ENCODE measurements at regions not wholly inside any gene's neighbourhood (a gene's known extent, or its start where the extent isn't known, plus 50 kb on each side); places are given as distances from the start of the nearest gene placed in this dataset.

DNA sequence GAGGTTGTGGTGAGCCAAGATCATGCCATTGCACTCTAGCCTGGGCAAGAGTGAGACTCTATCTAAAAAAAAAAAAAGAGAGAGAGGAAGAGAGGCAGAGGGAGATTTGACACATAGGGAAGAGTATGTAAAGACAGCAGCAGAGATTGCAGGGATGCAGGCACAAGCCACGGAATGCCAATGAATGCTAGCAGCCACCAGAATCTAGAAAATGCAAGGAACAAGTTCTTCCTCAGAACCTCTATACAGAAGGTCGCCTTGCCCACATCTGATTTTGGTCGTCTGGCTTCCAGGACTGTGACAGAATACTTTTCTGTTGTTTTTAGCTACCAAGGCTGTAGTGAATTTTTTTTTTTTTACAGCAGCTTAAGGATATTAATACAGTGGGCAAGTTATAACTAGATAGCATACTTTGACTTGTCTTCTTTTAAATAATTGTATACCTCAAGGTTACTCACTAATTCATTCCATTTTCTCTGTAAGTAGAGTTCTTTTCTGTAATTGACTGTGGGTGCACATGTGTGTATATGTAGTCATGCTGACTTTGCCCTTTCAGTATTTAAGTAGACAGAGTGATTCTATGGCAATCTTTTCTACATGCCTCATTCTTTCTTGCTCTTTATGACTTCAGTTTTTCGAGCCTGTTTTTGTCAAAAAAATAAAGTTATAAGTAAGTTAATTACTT lies 402.2 kb downstream of the GJA1 start:
- DNase-seq, result no peak

DNA sequence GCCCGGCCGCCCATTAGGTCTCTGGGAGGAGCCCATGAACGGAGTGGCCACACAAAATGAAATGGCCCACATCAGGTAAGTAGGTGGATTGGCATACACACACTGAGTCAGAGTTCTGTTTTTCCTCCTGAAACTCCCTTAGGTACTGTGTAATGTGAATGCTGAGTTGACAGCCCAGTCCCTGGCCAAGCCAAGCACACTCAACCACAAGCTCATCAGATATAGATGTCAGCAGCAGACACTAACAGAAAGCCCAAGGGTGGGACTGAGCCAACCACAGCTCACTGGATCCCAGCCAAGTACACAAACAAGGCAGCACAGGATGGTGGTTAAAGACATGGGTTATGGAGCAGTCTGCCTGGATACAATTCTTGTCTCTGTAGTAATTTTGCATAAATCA lies 403.4 kb downstream of the GJA1 start:
- DNase-seq, result no peak

DNA sequence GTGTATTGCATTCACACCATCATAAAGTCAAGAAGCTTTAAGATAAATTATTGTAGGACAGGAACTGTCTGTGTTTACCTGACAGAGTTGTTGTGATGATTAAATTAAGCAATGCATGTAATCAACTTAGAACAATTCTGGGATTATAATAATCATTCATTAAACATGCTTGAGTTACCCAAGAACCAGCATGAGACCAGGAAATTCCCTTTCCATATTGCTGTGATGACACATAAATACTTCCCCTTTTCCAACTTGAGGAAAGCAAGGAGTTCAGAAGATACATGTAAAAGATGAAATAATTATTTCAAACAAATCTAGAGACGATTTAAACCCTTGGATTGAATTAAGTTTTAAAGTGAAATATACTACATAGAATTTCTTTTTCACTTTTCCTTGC lies 404.4 kb downstream of the GJA1 start:
- DNase-seq, result no peak

DNA sequence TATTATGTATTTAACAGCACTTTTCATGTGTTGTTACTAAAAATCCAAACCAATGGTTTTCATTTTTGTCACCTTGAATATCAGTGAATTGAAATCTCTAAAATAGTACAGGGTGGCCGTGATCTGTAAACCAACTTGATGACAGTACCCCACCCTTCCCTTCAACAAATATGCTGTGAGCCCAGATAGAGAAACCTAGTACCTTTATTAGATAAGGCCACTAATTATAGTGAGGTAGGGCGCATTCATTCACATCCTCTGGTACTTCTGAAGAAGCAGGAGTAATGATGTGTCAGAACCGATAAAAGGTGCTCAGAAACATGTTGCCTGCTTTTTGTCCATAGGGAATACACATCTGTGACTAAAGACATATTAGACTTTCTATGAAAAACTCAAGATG lies 409.5 kb downstream of the GJA1 start:
- no peak for DNase-seq

DNA sequence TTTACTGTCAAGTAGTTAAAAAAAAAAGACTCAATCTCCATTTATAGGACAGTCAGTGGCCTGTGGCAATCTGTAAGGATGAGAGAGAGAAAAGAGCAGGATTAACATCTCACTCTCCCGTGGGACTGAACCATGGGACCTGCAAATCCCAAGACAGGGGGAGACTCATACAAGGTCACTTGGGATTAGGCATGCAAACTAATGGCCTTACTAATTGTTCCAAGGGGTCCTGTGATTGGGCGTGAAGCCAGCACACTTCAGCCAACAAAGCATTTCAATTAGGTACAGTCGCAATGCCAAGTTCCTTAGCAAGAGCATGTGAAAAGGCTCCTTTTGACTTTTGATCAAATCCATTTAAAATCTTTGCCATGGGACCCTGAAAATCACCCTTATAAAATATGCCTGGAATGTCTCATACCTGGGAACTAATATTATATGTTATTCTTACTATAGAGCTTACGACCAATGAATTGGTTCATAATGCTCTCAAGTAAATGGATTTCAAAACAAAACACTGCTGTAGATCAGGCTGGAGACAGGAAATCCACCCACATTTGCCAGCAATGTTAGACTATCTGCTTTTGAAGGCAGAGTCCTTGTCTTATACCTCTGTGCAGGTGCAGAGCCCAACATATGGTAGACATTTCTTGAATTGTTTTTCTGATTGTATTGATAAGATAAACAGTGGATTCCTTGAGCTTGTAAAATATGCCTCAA lies 412.5 kb downstream of the GJA1 start:
- no peak for DNase-seq

DNA sequence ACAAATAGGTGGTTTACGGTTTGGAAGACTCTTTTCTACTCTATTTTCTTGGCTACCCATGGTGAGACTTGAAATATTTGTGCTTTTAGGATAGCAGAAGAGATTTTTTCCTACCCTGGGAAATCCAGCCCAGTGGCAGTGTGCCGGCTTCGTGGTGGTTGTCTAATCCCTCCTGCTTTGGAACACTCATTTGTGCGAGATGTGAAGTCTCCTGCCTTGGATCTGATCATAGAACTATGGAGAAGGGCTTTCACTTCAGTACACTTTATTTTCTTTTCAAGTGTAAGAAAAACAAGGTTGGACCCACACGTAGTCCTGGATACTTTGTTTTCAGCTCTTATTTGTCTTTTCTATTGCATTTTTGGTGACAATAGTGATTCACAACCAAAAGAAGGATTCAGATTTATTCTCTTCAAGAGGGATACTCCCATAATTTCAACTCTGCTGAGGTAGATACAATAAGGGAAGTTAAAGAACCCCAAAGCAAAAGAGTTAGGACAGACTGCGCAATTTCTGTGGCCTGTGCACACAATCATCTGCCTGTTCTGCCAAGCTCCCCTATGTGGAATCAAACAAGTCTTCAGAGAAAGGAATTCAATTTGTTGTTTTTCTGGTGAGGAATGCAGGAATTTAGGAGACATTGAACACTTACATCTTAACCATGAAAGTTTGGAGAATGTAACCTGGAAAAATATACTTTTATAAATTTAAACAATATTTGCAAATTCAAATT lies 413.2 kb downstream of the GJA1 start:
- DNase-seq, result no peak

DNA sequence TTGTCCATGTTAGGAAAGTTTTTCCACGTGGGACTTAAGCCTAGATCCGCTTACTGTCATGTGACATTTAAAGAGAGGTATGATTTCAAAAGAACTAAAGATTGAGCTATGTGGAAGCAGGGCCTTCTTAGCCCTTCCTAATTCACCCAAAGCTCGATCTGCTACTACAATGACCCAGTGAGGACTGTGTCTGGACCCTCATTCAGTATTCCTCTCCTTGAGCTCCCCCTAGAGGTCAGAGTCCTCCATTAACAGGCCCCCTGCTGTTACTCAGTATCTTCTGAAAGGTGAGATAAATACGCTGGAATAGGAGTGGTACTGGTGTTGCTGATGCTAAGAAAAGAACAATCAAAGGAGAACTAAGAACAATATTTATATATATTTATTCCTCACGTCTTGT lies 414.0 kb downstream of the GJA1 start:
- DNase-seq, result peak; percentile 9 to 71

DNA sequence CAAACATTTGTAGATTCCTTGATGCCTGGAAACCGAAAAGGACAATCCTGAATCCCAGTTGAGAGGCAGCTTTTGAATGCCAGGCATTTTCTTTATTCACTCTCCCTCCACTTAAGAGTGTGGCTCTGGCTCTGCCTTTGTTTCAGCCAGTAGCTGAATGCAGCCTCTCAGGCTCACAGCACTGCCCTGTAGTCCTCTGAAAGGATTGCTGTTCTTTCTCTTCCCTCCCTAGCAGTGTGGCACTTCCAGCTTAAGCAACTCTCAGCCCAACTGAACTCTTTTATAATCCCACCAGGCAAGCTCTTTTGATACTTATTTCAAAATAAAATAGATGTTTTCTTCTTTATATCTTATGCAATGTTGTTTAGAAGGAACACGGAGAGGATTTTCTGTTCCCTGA lies 415.6 kb downstream of the GJA1 start:
- no peak for DNase-seq

DNA sequence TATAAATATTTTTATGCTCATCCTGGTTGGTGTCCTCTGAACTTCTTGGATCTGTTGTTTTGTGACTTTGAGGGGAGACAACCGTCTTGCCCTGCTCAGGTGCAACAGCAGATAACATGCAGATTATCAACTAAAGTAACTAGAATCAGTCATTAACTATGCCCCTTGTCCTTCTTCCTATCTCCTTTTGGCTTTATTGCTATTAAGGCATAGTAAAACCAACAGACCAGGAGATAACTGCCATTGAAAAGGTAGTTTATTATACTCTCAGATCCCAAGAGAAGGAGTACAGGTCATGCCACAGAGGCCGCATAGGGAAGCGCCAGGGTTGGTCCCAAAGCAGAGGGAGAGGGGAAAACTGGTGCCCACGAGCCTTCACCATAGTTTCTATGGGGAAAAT lies 418.2 kb downstream of the GJA1 start:
- no peak for DNase-seq

DNA sequence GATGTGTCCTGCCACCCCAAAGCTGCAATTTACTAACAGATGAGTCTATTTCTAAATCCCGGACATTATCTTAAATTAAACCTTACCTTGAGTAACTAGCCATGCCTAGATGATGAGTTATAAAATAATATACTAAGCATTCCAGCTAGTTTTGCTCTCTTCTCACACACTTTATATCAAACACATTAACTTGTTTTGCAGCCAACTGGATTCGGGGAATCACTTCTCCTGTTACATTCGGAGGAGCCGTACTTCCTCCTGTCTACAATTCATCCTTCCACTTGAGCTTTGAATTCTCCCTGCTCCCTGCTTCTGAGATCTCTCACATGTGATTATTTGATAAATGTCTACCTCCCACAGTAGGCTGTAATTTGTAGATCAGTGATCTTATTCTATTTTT lies 420.1 kb downstream of the GJA1 start:
- no peak for DNase-seq

DNA sequence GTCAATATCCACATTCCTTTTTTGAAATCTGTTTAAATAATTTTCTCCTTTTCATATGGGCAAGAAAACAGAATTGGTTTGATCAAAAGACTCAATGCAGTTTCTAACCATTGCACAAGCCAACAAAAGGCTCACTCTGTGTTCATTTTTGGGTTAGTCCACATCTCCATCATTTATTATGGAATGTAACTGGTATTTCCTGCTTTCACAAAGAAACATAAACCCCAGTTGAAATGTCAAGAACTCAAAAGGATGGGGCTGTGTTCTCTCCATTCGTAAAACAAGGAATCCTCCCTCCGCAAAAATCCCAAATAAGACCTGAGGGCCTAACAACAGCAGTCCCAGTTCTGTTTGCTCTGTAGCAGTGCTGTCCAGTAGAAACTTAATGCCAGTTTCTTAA lies 420.9 kb downstream of the GJA1 start:
- DNase-seq, result no peak

DNA sequence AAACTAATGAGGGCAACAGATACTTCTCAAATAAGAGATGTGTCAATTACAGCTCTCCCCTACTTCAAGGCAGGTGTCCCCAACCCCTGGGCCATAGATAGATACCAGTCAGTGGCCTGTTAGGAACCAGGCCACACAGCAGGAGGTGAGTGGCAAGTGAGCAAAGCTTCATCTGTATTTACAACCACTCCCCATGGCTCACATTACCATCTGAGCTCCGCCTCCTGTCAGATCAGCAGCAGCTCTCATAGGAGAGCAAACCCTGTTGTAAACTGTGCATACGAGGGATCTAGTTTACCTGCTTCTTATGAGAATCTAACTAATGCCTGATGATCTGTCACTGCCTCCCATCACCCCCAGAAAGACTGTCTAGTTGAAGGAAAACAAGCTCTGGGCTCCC lies 422.1 kb downstream of the GJA1 start:
- no peak for DNase-seq

DNA sequence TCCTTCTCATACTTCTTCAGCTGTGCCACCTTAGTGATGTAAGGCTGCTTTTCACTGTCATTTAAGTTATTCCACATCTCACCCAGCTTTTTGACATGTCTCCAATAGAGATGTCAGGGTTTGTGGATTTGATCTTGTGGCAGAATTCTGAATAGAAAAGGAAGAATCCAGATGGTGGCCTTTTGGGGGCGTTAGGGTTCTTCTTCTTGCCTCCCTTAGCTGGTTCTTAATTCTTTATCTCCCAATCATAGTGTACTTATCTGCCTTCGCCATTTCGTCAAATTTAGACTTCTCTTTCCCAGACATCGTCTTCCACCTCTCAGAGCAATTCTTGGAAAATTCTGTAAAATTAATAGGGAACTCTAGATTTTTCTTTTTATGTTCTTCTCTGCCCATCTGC lies 422.9 kb downstream of the GJA1 start:
- DNase-seq, result no peak

DNA sequence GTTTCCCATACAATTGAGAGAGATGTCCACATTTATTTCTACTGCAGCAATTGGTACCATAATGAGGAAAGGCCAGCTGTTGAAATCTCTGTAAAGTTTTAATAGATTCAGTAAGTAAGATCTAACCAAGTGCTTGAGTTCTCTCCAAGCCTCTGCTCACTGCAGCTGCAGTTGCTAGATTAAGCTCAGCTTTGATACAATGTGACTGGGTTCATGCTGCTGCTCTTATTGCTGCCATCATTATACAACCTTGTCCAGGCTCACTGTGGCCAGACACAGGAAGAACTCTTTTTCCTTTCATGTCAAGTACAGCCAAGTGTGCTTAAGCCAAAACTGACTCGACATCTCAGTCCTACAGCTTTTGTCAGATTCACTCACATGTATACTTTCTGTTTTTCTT lies 423.5 kb downstream of the GJA1 start:
- no peak for DNase-seq

DNA sequence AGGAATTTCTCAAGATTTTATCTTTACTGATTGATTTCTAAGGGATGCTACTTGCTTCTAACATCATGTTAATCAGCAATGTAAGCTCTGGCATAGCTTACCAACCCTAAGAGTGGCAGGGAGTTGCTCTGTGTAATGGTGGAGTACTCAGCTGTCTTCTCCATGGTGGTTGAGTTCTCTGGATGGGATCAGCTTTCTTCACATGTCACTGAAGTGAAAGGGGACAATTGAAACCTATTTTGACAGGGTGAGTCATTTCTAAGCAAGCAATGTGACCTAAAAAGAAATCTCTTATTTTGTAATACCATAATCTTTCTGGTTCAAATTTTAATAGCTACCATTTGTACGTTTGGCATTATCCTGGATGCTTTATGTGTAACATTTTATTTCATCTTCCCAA lies 430.4 kb downstream of the GJA1 start:
- no peak for DNase-seq

DNA sequence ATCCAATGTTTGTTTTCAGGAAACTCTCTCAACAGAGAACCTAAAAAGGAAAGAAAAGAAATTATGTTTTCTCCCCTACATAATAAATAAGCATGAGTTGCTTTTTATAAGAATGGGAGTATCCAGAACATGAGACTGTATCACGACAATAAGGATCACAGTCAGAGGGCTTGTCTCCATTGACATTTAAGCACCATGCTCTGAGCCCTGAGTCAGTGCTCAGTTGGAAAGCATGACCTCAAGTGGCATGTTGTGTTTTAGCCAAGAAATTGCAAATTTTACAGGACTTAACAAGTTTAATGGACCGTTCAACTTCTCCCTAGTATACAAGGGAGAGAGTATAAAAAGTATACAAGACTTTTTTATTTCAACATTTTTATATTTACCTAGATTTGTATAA lies 431.6 kb downstream of the GJA1 start:
- no peak for DNase-seq

DNA sequence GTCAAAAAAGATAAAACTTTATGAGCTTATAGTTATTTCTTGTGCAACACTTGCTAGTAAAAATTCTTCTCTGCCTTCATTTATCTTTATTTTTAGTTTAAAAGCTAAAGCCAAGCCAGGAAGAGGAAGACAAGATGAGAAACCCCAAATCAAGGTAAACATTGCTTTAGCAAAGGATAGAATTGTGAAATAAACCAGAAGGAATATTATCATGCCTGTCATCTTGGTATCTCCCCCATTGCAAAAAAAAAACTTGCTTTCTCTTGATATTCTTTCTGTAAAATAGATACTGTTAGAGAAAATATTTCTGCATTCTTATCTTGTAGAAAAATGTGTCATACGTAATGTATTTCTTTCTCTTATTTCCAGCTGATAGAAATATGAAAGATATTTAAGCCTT lies 432.8 kb downstream of the GJA1 start:
- DNase-seq, result no peak

DNA sequence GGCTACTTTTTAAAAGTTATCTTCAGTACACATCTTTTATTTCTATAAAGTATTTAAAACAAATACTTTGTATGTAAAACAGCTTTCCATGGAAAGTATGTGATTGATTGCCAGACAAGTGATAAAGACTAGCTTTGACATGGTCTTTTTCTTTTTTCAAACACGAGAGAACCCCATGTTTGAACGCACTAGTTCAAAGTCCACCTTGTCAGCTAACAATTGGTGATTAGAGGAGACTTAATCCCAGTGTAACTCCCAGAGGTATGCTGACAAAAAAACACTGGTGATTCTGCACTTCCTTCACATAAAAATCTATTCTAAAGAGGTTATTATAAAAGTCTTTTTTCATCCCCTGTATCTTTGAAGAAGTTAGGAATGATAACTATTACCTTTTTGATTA lies 438.1 kb downstream of the GJA1 start:
- no peak for DNase-seq

DNA sequence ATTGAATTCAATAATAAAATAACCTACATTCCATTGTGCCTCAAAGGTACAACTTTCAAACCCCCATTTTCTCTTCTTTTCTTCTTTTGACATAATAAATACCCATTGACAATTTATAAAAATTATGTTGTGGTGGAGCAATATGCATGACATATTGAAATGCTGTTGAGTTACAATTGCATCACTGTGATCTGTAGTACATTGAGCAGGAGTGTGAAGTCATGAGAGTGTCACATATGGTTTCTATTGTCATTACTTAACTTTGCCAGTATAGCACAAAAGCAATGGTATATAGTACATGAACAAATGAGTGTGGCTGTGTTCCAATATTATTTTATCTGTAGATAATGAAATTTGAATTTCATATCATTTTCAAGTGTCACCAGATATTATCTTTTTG lies 441.3 kb downstream of the GJA1 start:
- DNase-seq, result no peak

DNA sequence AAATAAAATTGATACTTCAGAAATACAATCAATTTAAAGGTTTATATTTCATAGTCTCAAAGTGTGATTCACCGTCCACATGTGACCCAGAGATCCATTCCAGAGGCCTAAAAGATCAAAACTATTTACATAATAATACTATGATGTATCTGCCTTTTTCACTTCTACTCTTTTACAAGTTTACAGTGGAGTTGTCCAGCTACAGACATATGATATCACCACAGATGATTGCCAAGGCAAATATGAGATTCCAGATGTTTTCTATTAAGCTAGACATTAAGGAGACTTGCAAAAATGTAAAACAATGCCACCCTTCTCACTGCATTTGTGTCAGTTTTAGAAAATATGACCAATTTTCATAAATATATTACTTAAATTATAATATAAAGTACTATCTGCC lies 443.7 kb downstream of the GJA1 start:
- DNase-seq, result no peak

DNA sequence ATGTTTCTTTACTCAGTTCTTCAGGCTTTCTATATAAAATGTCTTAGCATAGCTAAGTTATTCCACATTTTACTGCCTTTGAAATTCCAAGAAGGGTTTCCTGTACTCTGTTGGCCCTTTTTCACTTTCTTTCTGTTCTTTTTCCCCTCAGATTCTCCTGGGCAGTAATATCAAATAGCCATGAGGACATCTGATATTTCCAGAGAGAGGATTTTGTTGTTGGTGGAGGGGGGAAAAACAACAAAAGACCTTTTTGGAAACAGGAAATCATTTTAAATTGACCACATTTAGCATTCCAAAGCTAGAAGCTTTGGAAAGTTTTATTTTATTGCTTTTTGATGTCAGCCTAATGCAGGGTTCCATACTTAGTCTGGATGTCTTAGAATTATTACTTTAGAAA lies 445.4 kb downstream of the GJA1 start:
- no peak for DNase-seq

DNA sequence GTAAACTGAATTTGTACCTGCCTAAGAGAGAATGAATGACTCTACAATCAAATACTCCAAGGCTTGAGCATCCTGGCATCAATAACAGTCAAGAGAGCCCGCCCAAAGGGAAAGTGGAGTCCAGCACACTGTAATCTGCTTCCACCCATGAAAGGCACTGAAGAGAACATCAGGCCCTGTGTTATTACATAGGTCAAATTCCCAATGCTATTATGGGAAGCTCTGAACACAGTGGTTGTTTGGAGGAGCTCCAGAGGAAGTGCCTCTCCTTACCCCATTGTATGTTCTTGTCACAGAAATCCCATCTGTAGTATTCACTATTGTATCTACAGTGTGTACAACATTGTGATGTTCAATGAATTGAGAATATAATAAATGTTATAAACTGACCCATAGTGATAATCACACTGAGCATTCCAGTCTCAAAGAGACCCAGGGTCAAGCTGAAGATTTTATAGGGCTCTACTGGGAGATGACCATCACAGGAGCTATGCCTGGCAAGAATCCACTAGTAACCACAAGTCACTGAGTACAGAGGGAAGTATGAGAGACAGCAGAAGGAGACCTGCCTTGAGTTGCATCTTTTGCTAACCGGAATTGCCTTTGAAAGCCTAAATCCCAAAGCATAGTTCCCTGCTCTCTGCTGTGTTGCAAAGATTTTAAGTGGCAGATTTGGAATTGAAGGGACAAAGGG lies 446.7 kb downstream of the GJA1 start:
- DNase-seq, result no peak

DNA sequence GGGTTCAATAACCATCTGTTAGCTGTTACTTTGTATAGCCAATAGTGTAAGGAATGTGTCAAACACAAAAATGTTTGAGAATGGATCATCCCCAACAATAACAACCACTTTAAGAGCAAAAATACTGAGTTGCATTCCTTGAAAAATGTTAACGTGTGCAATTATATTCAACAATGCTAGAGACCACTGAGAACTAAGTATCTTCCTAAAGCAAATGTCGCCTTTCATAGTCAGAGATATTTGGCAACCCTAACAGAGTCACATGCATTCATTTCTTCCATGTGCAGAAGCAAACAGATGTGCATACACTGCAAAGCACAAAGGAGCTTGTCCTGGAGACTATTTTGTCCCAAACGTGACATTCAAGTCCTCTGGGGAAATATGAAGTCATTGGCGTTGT lies 448.6 kb downstream of the GJA1 start:
- no peak for DNase-seq

DNA sequence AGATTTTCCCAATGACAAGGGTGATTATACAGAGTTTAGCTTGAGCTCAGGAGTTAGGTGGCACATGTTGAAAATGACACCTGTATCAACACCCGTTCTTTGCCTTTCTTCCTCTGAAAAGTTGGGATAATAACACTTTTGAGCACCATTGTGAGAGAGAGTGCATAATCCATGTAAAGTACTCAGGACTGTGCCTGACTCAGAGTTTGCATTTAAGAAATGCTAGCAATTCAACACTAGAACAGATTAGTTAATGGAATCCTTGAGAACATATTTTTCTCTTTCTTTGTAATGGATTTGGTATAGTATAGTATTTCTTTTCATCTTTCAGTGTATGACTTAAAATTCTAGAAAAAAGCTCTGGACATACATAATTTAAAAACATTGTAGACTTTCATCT lies 449.2 kb downstream of the GJA1 start:
- no peak for DNase-seq

All from NCI-H526 (cell line).